ENCODE measurements at regions not wholly inside any gene's neighbourhood (a gene's known extent, or its start where the extent isn't known, plus 50 kb on each side); places are given as distances from the start of the nearest gene placed in this dataset.
"Not testable (repeated sequence)": the region's sequence is repeated elsewhere in the genome, so short reads cannot be mapped to it uniquely, and the experiment has no call there.

DNA sequence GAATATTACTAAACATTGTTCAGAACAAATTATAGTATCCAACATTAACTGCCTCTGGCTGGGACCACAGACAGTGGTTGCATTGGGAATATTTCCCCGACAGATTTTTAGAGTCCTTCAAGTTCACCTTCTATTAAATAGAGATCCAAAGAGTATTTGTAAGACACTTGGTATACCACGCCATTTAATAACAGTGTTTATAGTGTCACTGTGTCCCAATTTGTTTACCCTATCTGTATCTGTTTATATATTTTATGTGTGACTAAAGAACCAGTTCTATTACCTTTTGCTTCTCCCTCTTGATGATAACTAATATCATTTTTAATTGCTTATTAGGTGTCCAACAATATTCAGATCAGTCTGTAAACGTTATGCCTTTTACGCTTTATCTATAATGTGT, 191.3 kb upstream of the IRX5 start:
- CTCF ChIA-PET = no interaction called here
- POLR2A ChIA-PET = no interaction called here

- ChIA-PET POLR2A (no interaction called here), CTCF (no interaction called here)
These were observed 196.5 kb upstream of the IRX5 start for GRCh38 chr16:54734156-54734555.

GRCh38 chr16:54727696-54728095, 203.0 kb upstream of the IRX5 start:
- CTCF ChIA-PET, POLR2A ChIA-PET: not testable (repeated sequence)

GRCh38 chr16:54724346-54724925, 206.2 kb upstream of the IRX5 start:
- POLR2A ChIA-PET = no interaction called here
- CTCF ChIA-PET = no interaction called here

DNA sequence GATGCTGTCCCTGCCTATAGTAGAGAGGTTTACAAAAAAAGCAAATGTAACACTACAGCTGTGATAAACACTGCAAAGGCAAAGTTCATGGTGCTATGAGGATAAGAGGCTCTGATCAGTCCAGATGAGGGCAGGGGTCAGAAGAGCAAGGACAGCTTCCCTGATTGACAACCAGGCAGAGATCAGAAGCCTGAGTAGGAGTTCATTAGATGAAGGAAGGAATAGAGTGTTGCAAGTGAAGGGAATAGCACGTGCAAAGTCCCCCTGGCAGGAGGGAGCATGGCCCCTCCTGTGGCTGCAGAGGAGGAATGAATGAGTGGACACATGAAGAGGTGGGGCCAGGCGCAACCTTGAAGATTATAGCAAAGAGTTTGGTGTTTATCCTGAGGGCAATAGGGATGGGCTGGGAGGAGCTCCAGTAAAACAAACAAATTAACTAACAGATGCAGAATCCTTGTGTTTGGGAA, 208.4 kb upstream of the IRX5 start:
- ChIA-PET POLR2A (no interaction called here), CTCF (no interaction called here)

- ChIA-PET CTCF (no interaction called here), POLR2A (no interaction called here)
These were observed 210.4 kb upstream of the IRX5 start for GRCh38 chr16:54720259-54720658.

GRCh38 chr16:54719624-54720023, 211.0 kb upstream of the IRX5 start:
- ChIA-PET CTCF (no interaction called here), POLR2A (no interaction called here)

DNA sequence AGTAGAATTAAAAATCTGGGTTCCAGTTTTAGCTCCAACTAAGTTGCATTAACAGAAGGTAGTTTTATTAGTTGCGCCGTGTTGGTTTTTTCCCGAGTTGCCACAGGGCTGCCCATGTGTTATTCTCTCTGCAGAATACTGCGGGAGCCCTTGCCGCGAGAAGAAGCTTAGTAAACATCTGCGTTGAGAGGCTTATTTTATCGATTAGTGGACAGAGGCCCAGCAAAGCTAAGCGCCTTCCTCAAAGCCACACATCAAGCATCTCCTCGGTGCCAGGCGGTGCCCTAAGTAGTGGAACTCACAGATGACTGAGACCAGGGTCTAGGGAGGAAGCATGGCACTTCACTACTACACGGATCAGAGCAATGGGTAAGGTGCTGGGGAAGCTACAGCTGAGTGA, 212.3 kb upstream of the IRX5 start:
- CTCF ChIA-PET = no interaction called here
- POLR2A ChIA-PET = no interaction called here

- ChIA-PET POLR2A (no interaction called here), CTCF (no interaction called here)
These were observed 215.7 kb upstream of the IRX5 start for GRCh38 chr16:54715011-54715410.

DNA sequence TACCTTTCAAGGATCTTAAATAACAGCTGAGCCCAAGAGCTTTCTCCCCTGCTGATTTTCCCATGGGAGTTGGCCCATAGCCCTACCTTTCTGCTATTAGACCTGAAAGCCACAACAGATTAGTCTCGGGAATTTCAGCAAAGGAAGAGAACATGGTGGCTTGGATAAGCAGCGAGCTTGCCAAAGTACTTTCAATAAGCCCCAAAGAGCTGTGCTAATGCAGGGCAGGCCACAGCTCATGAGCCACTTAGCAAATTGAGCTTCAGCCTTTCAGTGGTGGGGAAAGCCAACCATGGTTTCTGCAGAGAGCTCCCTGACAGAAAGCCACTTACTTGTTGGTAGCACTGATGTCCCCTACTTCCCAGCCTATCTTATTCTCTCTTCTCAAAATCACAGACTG, 217.8 kb upstream of the IRX5 start:
- POLR2A ChIA-PET = no interaction called here
- CTCF ChIA-PET = no interaction called here

DNA sequence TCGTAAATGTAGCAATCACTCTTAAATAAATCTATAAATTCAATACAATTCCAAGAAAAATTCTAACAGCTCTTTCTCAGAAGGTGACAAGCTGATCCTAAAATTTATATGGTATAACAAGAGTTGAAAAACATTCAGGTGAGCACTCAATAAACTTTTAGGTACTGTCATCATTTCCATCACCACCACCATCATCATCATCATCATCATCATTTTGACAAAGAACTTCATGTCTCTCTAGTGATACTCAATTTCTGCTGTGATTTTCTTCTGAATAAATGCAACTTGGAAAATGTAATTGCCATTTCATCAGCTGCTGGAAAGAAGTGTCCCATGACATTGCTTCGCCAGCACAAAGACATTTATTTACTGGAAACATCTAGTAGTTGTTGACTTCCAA, 222.9 kb upstream of the IRX5 start:
- POLR2A ChIA-PET = no interaction called here

DNA sequence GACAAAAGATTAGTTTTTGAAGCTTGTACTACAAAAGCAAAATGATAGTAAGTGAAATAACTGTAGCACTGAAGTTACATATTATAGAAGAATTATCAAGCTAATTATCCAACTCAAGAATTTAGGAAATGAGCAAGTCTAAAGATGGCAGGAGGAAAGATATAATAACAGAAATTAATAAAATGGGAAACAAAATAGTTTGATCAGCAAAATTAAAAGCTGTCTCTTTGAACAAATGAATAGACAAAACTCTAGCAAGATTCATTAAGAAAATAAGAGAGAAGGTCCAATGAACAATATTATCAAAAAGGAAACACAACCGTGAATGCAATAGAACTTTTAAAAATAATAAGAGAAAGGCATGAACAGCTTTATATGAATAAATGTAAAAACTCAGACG, 224.3 kb upstream of the IRX5 start:
- CTCF ChIA-PET = no interaction called here

More for the DNA sequence above, 222.9 kb upstream of the IRX5 start:
- CTCF ChIA-PET = no interaction called here

GRCh38 chr16:54703339-54703738, 227.3 kb upstream of the IRX5 start:
- CTCF ChIA-PET = no interaction called here
- POLR2A ChIA-PET = no interaction called here

More for the DNA sequence above, 224.3 kb upstream of the IRX5 start:
- POLR2A ChIA-PET = no interaction called here

GRCh38 chr16:54699656-54700055, 231.0 kb upstream of the IRX5 start:
- ChIA-PET POLR2A (no interaction called here), CTCF (no interaction called here)

GRCh38 chr16:54697677-54698076, 233.0 kb upstream of the IRX5 start:
- ChIA-PET POLR2A (no interaction called here), CTCF (no interaction called here)

DNA sequence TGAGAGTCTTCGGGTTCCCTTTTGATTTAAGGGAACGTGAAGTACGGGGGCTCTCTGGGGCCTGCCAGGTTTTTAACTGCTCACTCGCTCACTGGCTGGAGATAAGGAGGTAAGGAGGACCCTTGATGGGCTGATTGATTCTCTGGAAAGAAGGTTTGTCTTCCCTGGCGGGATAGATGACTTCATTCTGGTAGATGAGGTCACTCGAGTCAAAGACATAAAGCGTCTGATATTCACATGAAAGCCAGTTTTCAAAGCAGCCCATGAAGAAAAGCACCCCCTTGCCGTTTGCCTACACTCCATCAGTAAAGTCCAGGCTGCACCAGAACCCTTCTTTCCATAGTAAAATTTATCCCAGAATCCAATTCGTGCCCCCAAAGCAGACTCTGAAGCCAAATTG, 233.7 kb upstream of the IRX5 start:
- CTCF ChIA-PET = no interaction called here
- POLR2A ChIA-PET = no interaction called here

DNA sequence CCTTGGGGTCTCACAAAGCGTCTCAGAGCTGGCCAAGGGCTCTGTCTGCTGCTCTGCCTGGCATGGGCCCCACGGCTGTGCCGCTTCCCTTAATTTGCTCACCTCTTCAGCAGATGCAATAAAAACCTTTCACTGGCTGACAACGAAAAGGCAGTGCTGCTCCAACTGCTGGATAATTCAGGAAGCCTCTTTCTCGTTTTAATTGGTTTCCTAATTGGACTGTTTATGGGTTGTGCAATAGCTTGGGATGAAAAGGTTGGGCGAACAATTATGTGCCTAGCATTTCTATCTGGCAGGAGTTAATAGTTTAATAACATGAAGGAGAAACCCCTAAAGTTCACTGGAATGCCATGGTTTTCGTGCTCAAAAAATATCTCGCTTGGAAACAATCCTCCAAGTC, 234.1 kb upstream of the IRX5 start:
- POLR2A ChIA-PET = no interaction called here
- CTCF ChIA-PET = no interaction called here

DNA sequence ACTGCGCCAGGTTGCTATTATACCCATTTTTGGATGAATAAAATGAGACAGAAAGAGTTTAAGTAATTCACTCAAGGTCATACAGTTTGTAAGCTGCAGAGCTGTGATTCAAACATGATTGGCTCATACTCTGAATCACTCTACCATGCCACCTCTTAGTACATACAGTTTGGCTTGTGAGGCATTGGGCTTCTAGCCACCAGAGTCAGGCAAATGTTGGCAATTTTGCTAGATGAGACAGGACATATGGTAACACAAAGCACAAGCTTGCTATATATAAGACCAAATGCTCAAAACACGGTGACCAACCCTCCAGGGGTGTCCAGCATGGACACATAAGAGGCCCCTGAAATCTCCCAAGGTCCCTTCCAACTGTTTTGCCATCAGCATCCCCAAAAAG, 236.0 kb upstream of the IRX5 start:
- CTCF ChIA-PET = no interaction called here
- POLR2A ChIA-PET = no interaction called here

- ChIA-PET POLR2A (no interaction called here), CTCF (no interaction called here)
These were observed 236.8 kb upstream of the IRX5 start for GRCh38 chr16:54693864-54694263.

DNA sequence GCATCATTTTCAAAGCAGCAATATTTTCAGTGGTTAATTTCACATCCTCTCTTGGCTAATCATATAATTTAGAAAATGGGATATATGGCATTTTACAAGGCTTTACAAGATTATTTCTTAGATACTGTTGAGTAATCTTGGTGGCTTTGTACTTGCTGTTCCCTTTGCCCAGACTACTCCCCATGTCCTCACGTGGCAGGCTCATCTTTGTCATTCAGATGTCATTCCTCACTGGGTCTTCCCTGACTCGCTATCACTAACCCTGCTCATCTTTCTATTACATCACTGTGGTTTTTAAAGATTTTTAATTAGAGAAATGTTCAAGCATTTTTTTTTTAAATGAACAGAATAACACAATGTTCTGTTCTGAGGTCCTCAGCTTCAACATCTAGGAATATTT, 240.0 kb upstream of the IRX5 start:
- ChIA-PET CTCF (no interaction called here), POLR2A (no interaction called here)

- ChIA-PET CTCF (no interaction called here), POLR2A (no interaction called here)
These were observed 240.4 kb upstream of the IRX5 start for GRCh38 chr16:54690306-54690705.

DNA sequence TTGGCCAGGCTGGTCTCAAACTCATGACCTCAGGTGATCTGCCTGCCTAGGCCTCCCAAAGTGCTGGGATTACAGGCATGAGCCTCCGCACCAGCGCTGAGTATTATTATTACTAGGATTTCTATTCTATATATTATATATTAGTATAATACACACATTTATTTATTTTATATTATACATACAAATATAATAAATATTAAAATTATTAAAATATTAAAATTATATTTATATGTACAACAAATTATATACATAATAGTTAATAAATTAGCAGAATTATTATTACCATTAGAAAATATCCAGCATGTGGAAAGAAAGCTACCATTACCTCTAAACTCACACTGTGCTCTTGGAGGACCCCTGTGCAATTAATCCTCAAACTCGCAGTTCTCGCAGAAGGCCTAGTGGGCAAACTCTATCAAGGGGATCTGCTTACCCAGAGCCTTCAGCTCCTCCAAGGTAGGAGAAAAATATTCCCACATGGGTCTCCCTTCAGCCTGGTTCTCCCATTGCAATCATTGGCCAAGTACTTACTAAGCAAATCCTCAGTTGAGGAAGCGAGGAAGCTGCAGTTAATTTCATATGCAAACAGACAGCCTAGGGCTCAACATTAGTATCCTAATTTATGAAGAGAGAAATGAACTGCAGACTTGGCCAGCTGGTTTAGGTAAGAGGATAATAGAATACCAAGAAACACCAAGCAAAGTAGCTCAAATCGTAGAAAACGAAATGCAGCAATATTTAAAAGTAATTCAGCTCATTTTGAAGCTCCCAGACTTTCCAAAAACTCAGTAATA, 241.4 kb upstream of the IRX5 start:
- POLR2A ChIA-PET = no interaction called here
- CTCF ChIA-PET = no interaction called here

Data from activated CD8-positive, alpha-beta memory T cell treated with anti-CD3 and anti-CD28 coated beads for 36 hours (primary cell).